ENCODE measurements at regions not wholly inside any gene's neighbourhood (a gene's known extent, or its start where the extent isn't known, plus 50 kb on each side); places are given as distances from the start of the nearest gene placed in this dataset.

- H3K9me3 ChIP-seq (ENCODE audit: control insufficient read depth in 2 of 2, insufficient read depth in 1 of 2, low read depth in 1 of 2, low read length in 1 of 2): peaks cover 0 to 6% of the 10 kb centered on the region in 2 donors
Measured at GRCh38 chr12:126295652-126296051, 1230.4 kb downstream of the AACS start.

GRCh38 chr12:126309278-126309677 lies 1244.0 kb downstream of the AACS start:
- no peaks in the 10 kb centered on the region for H3K36me3 ChIP-seq (ENCODE audit: control insufficient read depth in 2 of 2, insufficient read depth in 2 of 2, low read length in 1 of 2)
- no peak overlapping the region for H3K27ac ChIP-seq (ENCODE audit: low read depth in 2 of 2, low read length in 1 of 2)
- no peaks in the 10 kb centered on the region for H3K9me3 ChIP-seq (ENCODE audit: control insufficient read depth in 2 of 2, insufficient read depth in 1 of 2, low read depth in 1 of 2, low read length in 1 of 2)
- no peaks in the 10 kb centered on the region for H3K4me1 ChIP-seq (ENCODE audit: control insufficient read depth in 2 of 2, insufficient read depth in 2 of 2, low read length in 1 of 2)
- WGBS, 2 donors: 63 to 76% methylated on average over 3 of the region's 3 CpGs
- H3K4me3 ChIP-seq (ENCODE audit: low read depth in 1 of 2, low read length in 2 of 2): no peak overlapping the region
- H3K27me3 ChIP-seq (ENCODE audit: control insufficient read depth in 1 of 2, insufficient read depth in 2 of 2, low read length in 2 of 2): no peaks in the 10 kb centered on the region

More at GRCh38 chr12:126295652-126296051, 1230.4 kb downstream of the AACS start:
- Histone ChIP-seq H3K27me3 (ENCODE audit: control insufficient read depth in 1 of 2, insufficient read depth in 2 of 2, low read length in 2 of 2) (no peaks in the 10 kb centered on the region), H3K36me3 (ENCODE audit: control insufficient read depth in 2 of 2, insufficient read depth in 2 of 2, low read length in 1 of 2) (no peaks in the 10 kb centered on the region), H3K4me3 (ENCODE audit: low read depth in 1 of 2, low read length in 2 of 2) (no peak overlapping the region), H3K4me1 (ENCODE audit: control insufficient read depth in 2 of 2, insufficient read depth in 2 of 2, low read length in 1 of 2) (no peaks in the 10 kb centered on the region), H3K27ac (ENCODE audit: low read depth in 2 of 2, low read length in 1 of 2) (no peak overlapping the region)
- 92% methylated on average over 2 of the region's 2 CpGs for WGBS, 2 donors

- H3K9me3 ChIP-seq (ENCODE audit: control insufficient read depth in 2 of 2, insufficient read depth in 1 of 2, low read depth in 1 of 2, low read length in 1 of 2): peaks cover 0 to 2% of the 10 kb centered on the region in 2 donors
- H3K27ac ChIP-seq (ENCODE audit: low read depth in 2 of 2, low read length in 1 of 2): no peak overlapping the region
- H3K36me3 ChIP-seq (ENCODE audit: control insufficient read depth in 2 of 2, insufficient read depth in 2 of 2, low read length in 1 of 2): no peaks in the 10 kb centered on the region
- H3K27me3 ChIP-seq (ENCODE audit: control insufficient read depth in 1 of 2, insufficient read depth in 2 of 2, low read length in 2 of 2): no peaks in the 10 kb centered on the region
- no peaks in the 10 kb centered on the region for H3K4me1 ChIP-seq (ENCODE audit: control insufficient read depth in 2 of 2, insufficient read depth in 2 of 2, low read length in 1 of 2)
- H3K4me3 ChIP-seq (ENCODE audit: low read depth in 1 of 2, low read length in 2 of 2): no peak overlapping the region
- 68 to 81% methylated on average over 3 of the region's 3 CpGs for WGBS, 2 donors
Measured at GRCh38 chr12:126312457-126312856, 1247.2 kb downstream of the AACS start.

GRCh38 chr12:126316411-126316810 lies 1251.2 kb downstream of the AACS start:
- Histone ChIP-seq H3K4me3 (ENCODE audit: low read depth in 1 of 2, low read length in 2 of 2) (no peak overlapping the region), H3K4me1 (ENCODE audit: control insufficient read depth in 2 of 2, insufficient read depth in 2 of 2, low read length in 1 of 2) (no peaks in the 10 kb centered on the region), H3K27ac (ENCODE audit: low read depth in 2 of 2, low read length in 1 of 2) (no peak overlapping the region), H3K36me3 (ENCODE audit: control insufficient read depth in 2 of 2, insufficient read depth in 2 of 2, low read length in 1 of 2) (no peaks in the 10 kb centered on the region), H3K9me3 (ENCODE audit: control insufficient read depth in 2 of 2, insufficient read depth in 1 of 2, low read depth in 1 of 2, low read length in 1 of 2) (peaks cover 0 to 2% of the 10 kb centered on the region in 2 donors), H3K27me3 (ENCODE audit: control insufficient read depth in 1 of 2, insufficient read depth in 2 of 2, low read length in 2 of 2) (no peaks in the 10 kb centered on the region)
- 21 to 29% methylated on average over 3 of the region's 3 CpGs for WGBS, 2 donors

GRCh38 chr12:126337556-126338441 lies 1272.6 kb downstream of the AACS start:
- H3K36me3 ChIP-seq (ENCODE audit: control insufficient read depth in 2 of 2, insufficient read depth in 2 of 2, low read length in 1 of 2): no peaks in the 10 kb centered on the region
- no peaks in the 10 kb centered on the region for H3K4me1 ChIP-seq (ENCODE audit: control insufficient read depth in 2 of 2, insufficient read depth in 2 of 2, low read length in 1 of 2)
- no peaks in the 10 kb centered on the region for H3K27me3 ChIP-seq (ENCODE audit: control insufficient read depth in 1 of 2, insufficient read depth in 2 of 2, low read length in 2 of 2)
- no peaks in the 10 kb centered on the region for H3K9me3 ChIP-seq (ENCODE audit: control insufficient read depth in 2 of 2, insufficient read depth in 1 of 2, low read depth in 1 of 2, low read length in 1 of 2)
- WGBS, 2 donors: 68 to 69% methylated on average over 7 of the region's 7 CpGs
- H3K27ac ChIP-seq (ENCODE audit: low read depth in 2 of 2, low read length in 1 of 2): no peak overlapping the region
- H3K4me3 ChIP-seq (ENCODE audit: low read depth in 1 of 2, low read length in 2 of 2): no peak overlapping the region

- no peaks in the 10 kb centered on the region for H3K9me3 ChIP-seq (ENCODE audit: control insufficient read depth in 2 of 2, insufficient read depth in 1 of 2, low read depth in 1 of 2, low read length in 1 of 2)
- no peak overlapping the region for H3K27ac ChIP-seq (ENCODE audit: low read depth in 2 of 2, low read length in 1 of 2)
- 53 to 59% methylated on average over 1 of the region's 1 CpG for WGBS, 2 donors
- H3K36me3 ChIP-seq (ENCODE audit: control insufficient read depth in 2 of 2, insufficient read depth in 2 of 2, low read length in 1 of 2): no peaks in the 10 kb centered on the region
- no peaks in the 10 kb centered on the region for H3K27me3 ChIP-seq (ENCODE audit: control insufficient read depth in 1 of 2, insufficient read depth in 2 of 2, low read length in 2 of 2)
- H3K4me1 ChIP-seq (ENCODE audit: control insufficient read depth in 2 of 2, insufficient read depth in 2 of 2, low read length in 1 of 2): no peaks in the 10 kb centered on the region
- H3K4me3 ChIP-seq (ENCODE audit: low read depth in 1 of 2, low read length in 2 of 2): no peak overlapping the region
Measured at GRCh38 chr12:126342866-126343265, 1277.6 kb downstream of the AACS start.

GRCh38 chr12:126343321-126343720 lies 1278.1 kb downstream of the AACS start:
- H3K27ac ChIP-seq (ENCODE audit: low read depth in 2 of 2, low read length in 1 of 2): no peak overlapping the region
- H3K4me1 ChIP-seq (ENCODE audit: control insufficient read depth in 2 of 2, insufficient read depth in 2 of 2, low read length in 1 of 2): no peaks in the 10 kb centered on the region
- no peak overlapping the region for H3K4me3 ChIP-seq (ENCODE audit: low read depth in 1 of 2, low read length in 2 of 2)
- no peaks in the 10 kb centered on the region for H3K27me3 ChIP-seq (ENCODE audit: control insufficient read depth in 1 of 2, insufficient read depth in 2 of 2, low read length in 2 of 2)
- 71 to 89% methylated on average over 3 of the region's 3 CpGs for WGBS, 2 donors
- no peaks in the 10 kb centered on the region for H3K36me3 ChIP-seq (ENCODE audit: control insufficient read depth in 2 of 2, insufficient read depth in 2 of 2, low read length in 1 of 2)
- H3K9me3 ChIP-seq (ENCODE audit: control insufficient read depth in 2 of 2, insufficient read depth in 1 of 2, low read depth in 1 of 2, low read length in 1 of 2): no peaks in the 10 kb centered on the region

GRCh38 chr12:126346087-126346486 lies 1280.9 kb downstream of the AACS start:
- WGBS, 2 donors: 79 to 89% methylated on average over 3 of the region's 3 CpGs
- Histone ChIP-seq H3K36me3 (ENCODE audit: control insufficient read depth in 2 of 2, insufficient read depth in 2 of 2, low read length in 1 of 2) (no peaks in the 10 kb centered on the region), H3K9me3 (ENCODE audit: control insufficient read depth in 2 of 2, insufficient read depth in 1 of 2, low read depth in 1 of 2, low read length in 1 of 2) (no peaks in the 10 kb centered on the region), H3K4me3 (ENCODE audit: low read depth in 1 of 2, low read length in 2 of 2) (no peak overlapping the region), H3K27ac (ENCODE audit: low read depth in 2 of 2, low read length in 1 of 2) (no peak overlapping the region), H3K4me1 (ENCODE audit: control insufficient read depth in 2 of 2, insufficient read depth in 2 of 2, low read length in 1 of 2) (no peaks in the 10 kb centered on the region), H3K27me3 (ENCODE audit: control insufficient read depth in 1 of 2, insufficient read depth in 2 of 2, low read length in 2 of 2) (no peaks in the 10 kb centered on the region)

- H3K27ac ChIP-seq (ENCODE audit: low read depth in 2 of 2, low read length in 1 of 2): no peak overlapping the region
- no peaks in the 10 kb centered on the region for H3K36me3 ChIP-seq (ENCODE audit: control insufficient read depth in 2 of 2, insufficient read depth in 2 of 2, low read length in 1 of 2)
- H3K4me3 ChIP-seq (ENCODE audit: low read depth in 1 of 2, low read length in 2 of 2): no peak overlapping the region
- H3K4me1 ChIP-seq (ENCODE audit: control insufficient read depth in 2 of 2, insufficient read depth in 2 of 2, low read length in 1 of 2): no peaks in the 10 kb centered on the region
- no peaks in the 10 kb centered on the region for H3K27me3 ChIP-seq (ENCODE audit: control insufficient read depth in 1 of 2, insufficient read depth in 2 of 2, low read length in 2 of 2)
- 68 to 71% methylated on average over 5 of the region's 5 CpGs for WGBS, 2 donors
- peaks cover 3 to 5% of the 10 kb centered on the region in 2 donors for H3K9me3 ChIP-seq (ENCODE audit: control insufficient read depth in 2 of 2, insufficient read depth in 1 of 2, low read depth in 1 of 2, low read length in 1 of 2)
Measured at GRCh38 chr12:126347421-126347820, 1282.2 kb downstream of the AACS start.

- no peak overlapping the region for H3K4me3 ChIP-seq (ENCODE audit: low read depth in 1 of 2, low read length in 2 of 2)
- H3K4me1 ChIP-seq (ENCODE audit: control insufficient read depth in 2 of 2, insufficient read depth in 2 of 2, low read length in 1 of 2): no peaks in the 10 kb centered on the region
- no peak overlapping the region for H3K27ac ChIP-seq (ENCODE audit: low read depth in 2 of 2, low read length in 1 of 2)
- peaks cover 3 to 5% of the 10 kb centered on the region in 2 donors for H3K9me3 ChIP-seq (ENCODE audit: control insufficient read depth in 2 of 2, insufficient read depth in 1 of 2, low read depth in 1 of 2, low read length in 1 of 2)
- H3K27me3 ChIP-seq (ENCODE audit: control insufficient read depth in 1 of 2, insufficient read depth in 2 of 2, low read length in 2 of 2): no peaks in the 10 kb centered on the region
- H3K36me3 ChIP-seq (ENCODE audit: control insufficient read depth in 2 of 2, insufficient read depth in 2 of 2, low read length in 1 of 2): no peaks in the 10 kb centered on the region
- 90 to 91% methylated on average over 5 of the region's 5 CpGs for WGBS, 2 donors
Measured at GRCh38 chr12:126349383-126349782, 1284.1 kb downstream of the AACS start.
